ENCODE measurements at regions not wholly inside any gene's neighbourhood (a gene's known extent, or its start where the extent isn't known, plus 50 kb on each side); places are given as distances from the start of the nearest gene placed in this dataset.

DNA sequence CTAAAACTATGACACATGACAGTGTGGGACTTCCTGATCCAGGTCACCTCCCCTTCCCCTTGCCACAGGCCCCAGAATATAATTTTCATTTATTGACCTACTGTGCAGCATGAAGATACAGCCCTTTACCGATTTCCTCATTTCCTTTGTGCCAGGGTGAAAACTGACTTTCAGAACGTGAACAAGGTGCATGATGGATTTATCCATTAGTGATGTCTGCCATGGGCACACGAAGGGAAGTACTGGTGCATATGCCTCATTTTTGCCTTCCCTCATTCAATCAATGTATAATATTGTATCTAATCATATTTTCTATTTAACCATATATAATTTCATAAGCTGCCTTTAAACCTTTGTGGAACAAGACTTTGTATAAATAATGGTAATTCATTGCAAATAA lies 144.4 kb upstream of the WNT4 start:
- H3K27ac Mint-ChIP-seq, result no peak overlapping the region
- no peak for ATAC-seq (ENCODE audit: low read depth)
- no peak overlapping the region for H3K4me3 Mint-ChIP-seq
- no peaks in the 10 kb centered on the region for H3K36me3 Mint-ChIP-seq
- H3K27me3 Mint-ChIP-seq, result peaks cover 24% of the 10 kb centered on the region
- H3K4me1 Mint-ChIP-seq, result no peaks in the 10 kb centered on the region
- no peak for DNase-seq (ENCODE audit: low spot score in 2 of 2)
- H3K9me3 Mint-ChIP-seq, result peaks cover 2% of the 10 kb centered on the region

DNA sequence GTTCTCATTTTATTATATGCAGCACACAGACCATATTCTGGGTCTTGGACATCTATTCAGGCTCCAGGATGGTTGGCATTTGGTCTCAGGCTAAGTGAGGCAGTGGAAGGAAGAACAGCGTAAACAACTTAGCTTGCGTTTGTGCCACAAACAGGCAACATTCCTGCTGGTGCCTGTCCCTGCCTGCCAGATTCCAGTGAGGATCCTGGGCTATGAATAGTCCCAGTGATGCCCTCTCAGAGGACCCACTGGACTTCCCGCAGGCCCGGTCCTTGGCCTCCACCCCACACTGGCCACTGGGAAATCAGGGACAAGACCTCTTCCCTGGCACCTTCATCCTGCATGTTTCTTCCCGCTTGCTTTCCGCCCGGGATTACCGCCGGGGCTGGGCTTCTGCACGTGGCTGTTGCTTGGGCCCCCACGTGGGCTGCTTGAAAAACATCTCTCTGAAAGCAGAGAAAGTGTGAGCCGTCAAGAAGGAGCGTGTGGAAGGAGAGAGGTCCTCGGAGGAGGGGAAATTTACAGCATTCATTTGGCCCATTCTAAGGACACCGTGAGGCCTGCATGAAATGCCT lies 145.1 kb upstream of the WNT4 start:
- Mint-ChIP-seq H3K27me3 (peaks cover 20% of the 10 kb centered on the region), H3K4me3 (no peak overlapping the region), H3K27ac (no peak overlapping the region), H3K4me1 (no peaks in the 10 kb centered on the region), H3K36me3 (no peaks in the 10 kb centered on the region), H3K9me3 (peaks cover 2% of the 10 kb centered on the region)
- no peak for DNase-seq (ENCODE audit: low spot score in 2 of 2)
- no peak for ATAC-seq (ENCODE audit: low read depth)

DNA sequence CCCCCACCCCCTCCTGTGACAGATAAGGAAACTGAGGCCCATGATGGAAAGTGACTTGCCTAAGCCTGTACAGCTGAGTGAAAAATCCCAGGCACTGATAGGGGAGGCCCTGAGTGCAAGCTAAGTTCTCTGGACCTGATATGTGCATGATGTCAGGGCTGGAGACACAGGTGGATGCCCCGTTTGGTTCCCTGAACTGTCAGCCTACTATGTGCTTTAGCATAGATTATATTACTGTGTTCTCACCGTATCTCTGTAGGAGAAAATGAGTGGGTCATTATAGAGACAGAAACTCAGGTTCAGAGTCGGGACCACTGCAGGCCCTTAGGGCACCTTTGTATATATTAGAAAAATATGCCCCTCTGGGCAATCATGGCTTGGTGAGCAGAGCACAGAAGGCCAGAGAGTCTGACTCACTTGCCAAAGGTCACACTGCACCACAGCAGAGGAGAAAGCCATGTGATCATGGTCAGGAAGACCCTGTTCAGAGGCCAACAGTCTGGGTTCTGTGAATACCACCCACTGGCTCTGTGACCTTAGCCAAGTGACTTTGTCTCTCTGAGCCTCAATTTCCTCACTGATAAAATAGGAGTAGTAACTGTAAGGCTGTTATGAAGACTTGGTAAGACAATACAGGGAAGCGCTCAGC lies 145.8 kb upstream of the WNT4 start:
- H3K9me3 Mint-ChIP-seq, result peaks cover 2% of the 10 kb centered on the region
- DNase-seq (ENCODE audit: low spot score in 2 of 2) (no peak), ATAC-seq (ENCODE audit: low read depth) (no peak)
- H3K4me1 Mint-ChIP-seq, result no peaks in the 10 kb centered on the region
- H3K4me3 Mint-ChIP-seq, result no peak overlapping the region
- H3K27ac Mint-ChIP-seq, result no peak overlapping the region
- H3K27me3 Mint-ChIP-seq, result peaks cover 20% of the 10 kb centered on the region
- no peaks in the 10 kb centered on the region for H3K36me3 Mint-ChIP-seq

DNA sequence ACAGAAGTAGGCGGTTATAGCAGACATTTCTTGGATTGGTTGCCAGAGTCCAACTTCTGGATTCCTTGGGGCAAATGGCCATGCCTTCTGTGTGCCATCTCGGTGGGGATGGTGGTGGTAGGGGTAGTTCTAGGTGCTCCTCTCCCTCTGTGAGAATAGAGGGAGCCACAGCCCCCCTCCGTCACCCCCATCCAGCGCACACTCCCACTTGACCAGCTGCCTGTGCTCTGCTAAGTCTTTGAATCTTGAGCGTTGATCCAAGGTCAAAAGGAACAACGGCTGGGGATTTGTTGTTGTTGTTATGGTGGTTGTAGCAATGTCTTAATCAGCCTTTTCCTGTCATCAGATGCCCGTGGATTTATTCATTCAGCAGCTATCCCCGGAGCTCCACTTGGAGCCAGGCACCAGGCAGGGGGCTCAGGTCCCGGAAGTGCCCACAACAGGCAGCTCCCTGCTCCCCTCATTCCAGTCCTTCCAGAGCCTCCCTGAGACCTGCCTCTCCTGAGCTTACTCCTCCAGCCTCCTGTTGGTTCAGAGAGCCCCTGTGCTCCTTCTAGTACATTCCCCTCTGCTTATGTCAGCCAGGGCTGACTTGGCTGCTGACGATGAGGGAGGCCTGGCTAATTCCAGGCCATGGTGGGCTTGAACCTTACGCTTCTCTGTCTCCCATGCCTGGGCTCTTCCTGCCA lies 146.6 kb upstream of the WNT4 start:
- Mint-ChIP-seq H3K4me1 (no peaks in the 10 kb centered on the region), H3K4me3 (no peak overlapping the region), H3K36me3 (no peaks in the 10 kb centered on the region), H3K9me3 (no peaks in the 10 kb centered on the region), H3K27ac (no peak overlapping the region), H3K27me3 (peaks cover 14% of the 10 kb centered on the region)
- DNase-seq (ENCODE audit: low spot score in 2 of 2) (no peak), ATAC-seq (ENCODE audit: low read depth) (no peak)

DNA sequence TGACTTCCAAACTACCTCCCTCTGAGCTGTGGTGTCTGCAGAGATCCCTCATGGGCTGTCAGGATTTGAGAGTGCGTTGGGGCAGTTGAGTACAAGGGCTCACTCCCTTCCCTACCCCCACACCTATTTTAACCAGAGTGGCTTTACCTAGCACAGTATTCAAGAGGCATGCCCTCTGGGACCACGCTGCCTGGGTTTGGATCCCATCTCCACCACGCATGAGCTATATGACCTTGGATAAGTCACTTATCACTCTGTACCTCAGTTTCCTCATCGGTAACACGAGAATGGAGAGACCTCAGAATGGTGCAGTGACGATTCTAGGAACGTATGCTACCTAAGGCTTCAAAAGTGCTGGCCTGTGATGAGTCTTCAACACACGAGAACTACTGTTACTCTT lies 147.3 kb upstream of the WNT4 start:
- no peaks in the 10 kb centered on the region for H3K4me1 Mint-ChIP-seq
- H3K36me3 Mint-ChIP-seq, result no peaks in the 10 kb centered on the region
- no peak overlapping the region for H3K4me3 Mint-ChIP-seq
- H3K27ac Mint-ChIP-seq, result no peak overlapping the region
- DNase-seq (ENCODE audit: low spot score in 2 of 2) (no peak), ATAC-seq (ENCODE audit: low read depth) (no peak)
- H3K9me3 Mint-ChIP-seq, result no peaks in the 10 kb centered on the region
- H3K27me3 Mint-ChIP-seq, result peaks cover 12% of the 10 kb centered on the region

DNA sequence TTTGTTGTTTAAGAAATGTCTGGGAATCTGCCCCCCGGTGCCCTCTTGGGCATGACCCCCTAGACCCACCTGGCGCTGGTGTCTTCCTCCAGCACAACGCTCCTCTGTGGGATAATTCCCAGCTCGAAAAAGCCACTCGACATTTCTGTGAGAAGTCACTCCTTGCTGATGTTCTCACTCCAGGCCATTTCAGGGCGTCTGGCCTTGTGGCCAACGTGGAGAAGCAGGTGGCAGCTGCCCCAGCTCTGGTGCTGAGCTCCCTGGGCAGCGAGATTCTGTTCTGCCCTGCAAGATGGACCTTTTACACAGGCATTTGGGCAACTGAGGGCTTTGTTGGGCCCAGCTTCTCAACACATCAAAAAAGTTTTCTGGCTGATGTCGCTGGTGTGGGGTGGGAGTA lies 147.7 kb upstream of the WNT4 start:
- no peaks in the 10 kb centered on the region for H3K4me1 Mint-ChIP-seq
- peaks cover 12% of the 10 kb centered on the region for H3K27me3 Mint-ChIP-seq

DNA sequence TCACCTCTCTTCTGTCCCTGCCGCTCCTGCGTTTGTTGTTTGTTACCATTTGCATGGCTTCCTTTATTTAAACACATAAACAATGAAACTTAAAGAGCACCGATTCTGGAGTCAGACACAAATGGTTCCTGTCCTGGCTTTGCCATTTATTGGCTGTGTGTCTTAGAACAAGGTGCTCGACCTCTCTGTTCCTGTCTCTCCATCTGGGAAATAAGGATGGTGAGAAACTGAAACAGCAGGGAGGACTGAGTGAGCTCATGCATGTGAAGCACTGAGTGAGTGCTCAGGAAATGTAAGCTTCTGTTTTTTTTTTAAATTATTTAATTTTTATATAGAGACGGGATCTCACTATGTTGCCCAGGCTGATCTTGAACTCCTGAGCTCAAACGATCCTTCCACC lies 148.2 kb upstream of the WNT4 start:
- Mint-ChIP-seq H3K27ac (no peak overlapping the region), H3K36me3 (no peaks in the 10 kb centered on the region), H3K4me1 (no peaks in the 10 kb centered on the region), H3K27me3 (peaks cover 12% of the 10 kb centered on the region), H3K4me3 (no peak overlapping the region), H3K9me3 (no peaks in the 10 kb centered on the region)
- ATAC-seq (ENCODE audit: low read depth) (no peak), DNase-seq (ENCODE audit: low spot score in 2 of 2) (no peak)

More for the DNA sequence above, 147.7 kb upstream of the WNT4 start:
- Mint-ChIP-seq H3K36me3 (no peaks in the 10 kb centered on the region), H3K9me3 (no peaks in the 10 kb centered on the region), H3K27ac (no peak overlapping the region), H3K4me3 (no peak overlapping the region)
- ATAC-seq (ENCODE audit: low read depth) (no peak), DNase-seq (ENCODE audit: low spot score in 2 of 2) (no peak)

DNA sequence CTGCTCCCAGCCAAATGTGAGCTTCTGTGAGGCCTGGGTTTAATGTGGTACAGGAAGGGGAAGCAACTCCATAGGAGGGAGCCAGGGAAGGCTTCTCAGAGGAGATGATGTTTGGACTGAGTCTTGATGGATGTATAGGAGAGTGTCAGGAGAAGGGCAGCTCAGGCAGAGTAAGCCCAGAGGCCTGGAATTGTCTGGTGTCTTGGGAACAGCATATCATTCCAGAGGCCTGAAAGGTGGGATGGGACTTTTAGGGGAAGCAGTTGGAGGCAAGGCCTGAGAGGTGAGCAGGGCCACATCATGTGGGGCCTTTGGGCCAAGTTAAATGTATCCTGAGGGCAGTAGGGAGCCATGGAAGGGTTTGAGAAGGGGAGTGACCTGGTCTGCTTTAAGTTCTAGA lies 148.6 kb upstream of the WNT4 start:
- Mint-ChIP-seq H3K4me3 (no peak overlapping the region), H3K9me3 (no peaks in the 10 kb centered on the region), H3K4me1 (peaks cover under 1% of the 10 kb centered on the region), H3K27ac (no peak overlapping the region), H3K27me3 (peaks cover 13% of the 10 kb centered on the region), H3K36me3 (no peaks in the 10 kb centered on the region)
- no peak for ATAC-seq (ENCODE audit: low read depth)
- no peak for DNase-seq (ENCODE audit: low spot score in 2 of 2)

DNA sequence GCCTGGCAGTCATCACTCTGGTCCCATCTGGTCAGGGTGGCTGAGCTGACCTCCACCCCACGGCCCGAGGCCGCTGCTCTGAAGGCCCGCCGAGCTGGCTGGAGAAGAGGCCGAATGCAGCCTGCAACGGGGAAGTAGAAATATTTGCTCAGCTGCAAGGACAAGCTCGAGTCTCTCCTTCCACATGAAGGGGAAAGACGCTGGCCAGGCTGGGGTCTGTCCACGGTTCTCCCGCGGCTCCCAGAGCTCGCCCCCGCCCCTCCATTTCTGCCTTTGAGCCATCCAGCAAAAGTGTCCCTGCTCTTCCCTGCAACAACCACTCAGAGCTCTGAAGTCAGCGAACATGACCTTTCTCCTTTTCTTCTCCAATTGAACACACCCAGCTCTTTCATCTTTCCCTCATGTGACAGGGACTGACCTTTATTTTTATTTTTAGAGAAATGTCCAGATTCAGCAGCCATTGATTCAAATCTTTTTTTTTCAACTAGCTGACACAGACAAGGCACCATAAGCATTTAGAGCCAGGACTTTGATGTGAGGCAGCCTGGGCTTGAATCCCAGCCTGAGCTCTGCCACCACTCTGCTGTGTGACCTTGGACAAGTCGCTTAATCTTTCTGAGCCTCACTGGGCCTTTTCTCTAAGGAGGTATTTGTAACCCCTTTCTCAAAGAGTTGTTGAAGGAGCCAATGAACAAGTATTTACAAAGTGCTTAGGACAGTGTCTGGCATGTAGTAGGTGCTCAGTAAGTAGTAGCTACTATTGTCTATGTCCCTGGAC lies 149.3 kb upstream of the WNT4 start:
- Mint-ChIP-seq H3K4me3 (no peak overlapping the region), H3K9me3 (no peaks in the 10 kb centered on the region), H3K27ac (no peak overlapping the region), H3K27me3 (peaks cover 16% of the 10 kb centered on the region), H3K36me3 (no peaks in the 10 kb centered on the region), H3K4me1 (peaks cover 4% of the 10 kb centered on the region)
- ATAC-seq (ENCODE audit: low read depth) (no peak), DNase-seq (ENCODE audit: low spot score in 2 of 2) (no peak)

DNA sequence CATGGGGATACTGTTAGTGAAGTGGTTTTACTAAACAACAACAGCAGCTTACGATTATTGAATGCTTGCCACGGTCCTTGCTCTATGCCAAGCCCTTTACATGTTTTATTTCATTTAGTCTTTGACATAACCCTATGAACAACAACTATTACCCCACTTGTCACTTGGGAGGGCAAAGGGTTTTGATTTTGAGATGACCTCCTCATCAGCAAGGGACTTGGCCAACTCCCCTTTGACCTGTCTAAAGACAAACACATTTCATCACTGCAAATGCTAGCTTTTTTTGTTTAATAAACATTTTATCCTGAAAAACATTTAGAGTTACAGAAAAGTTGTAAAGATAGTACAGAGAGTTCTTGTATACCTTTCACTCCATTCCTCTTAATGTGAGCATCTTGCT lies 152.5 kb upstream of the WNT4 start:
- ATAC-seq (ENCODE audit: low read depth) (no peak), DNase-seq (ENCODE audit: low spot score in 2 of 2) (no peak)
- H3K4me1 Mint-ChIP-seq, result peaks cover 4% of the 10 kb centered on the region
- no peak overlapping the region for H3K27ac Mint-ChIP-seq
- H3K27me3 Mint-ChIP-seq, result peaks cover 23% of the 10 kb centered on the region
- H3K4me3 Mint-ChIP-seq, result no peak overlapping the region
- H3K9me3 Mint-ChIP-seq, result peaks cover 2% of the 10 kb centered on the region
- peaks cover under 1% of the 10 kb centered on the region for H3K36me3 Mint-ChIP-seq

DNA sequence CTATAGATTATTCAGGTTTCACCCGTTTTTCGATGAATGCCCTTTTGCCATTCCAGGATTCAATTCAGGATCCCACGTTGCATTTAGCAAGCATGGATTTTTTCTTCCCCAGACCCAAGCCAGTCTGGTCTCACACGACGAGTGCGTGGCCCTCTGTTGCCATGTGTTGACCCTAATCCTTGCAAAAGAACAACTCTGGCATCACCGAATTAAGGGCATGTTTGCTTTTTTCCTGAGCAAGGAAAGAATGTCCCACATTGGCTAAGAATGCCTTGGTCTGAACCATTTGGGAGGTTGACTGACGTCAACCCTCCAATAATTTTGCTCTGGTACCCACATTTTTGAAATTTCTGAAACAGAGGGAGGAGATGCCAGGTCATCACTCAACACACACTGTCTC lies 153.0 kb upstream of the WNT4 start:
- DNase-seq (ENCODE audit: low spot score in 2 of 2) (no peak), ATAC-seq (ENCODE audit: low read depth) (no peak)
- no peak overlapping the region for H3K27ac Mint-ChIP-seq
- peaks cover 5% of the 10 kb centered on the region for H3K9me3 Mint-ChIP-seq
- no peak overlapping the region for H3K4me3 Mint-ChIP-seq
- H3K36me3 Mint-ChIP-seq, result peaks cover 3% of the 10 kb centered on the region
- H3K4me1 Mint-ChIP-seq, result peaks cover 4% of the 10 kb centered on the region
- H3K27me3 Mint-ChIP-seq, result peaks cover 26% of the 10 kb centered on the region

DNA sequence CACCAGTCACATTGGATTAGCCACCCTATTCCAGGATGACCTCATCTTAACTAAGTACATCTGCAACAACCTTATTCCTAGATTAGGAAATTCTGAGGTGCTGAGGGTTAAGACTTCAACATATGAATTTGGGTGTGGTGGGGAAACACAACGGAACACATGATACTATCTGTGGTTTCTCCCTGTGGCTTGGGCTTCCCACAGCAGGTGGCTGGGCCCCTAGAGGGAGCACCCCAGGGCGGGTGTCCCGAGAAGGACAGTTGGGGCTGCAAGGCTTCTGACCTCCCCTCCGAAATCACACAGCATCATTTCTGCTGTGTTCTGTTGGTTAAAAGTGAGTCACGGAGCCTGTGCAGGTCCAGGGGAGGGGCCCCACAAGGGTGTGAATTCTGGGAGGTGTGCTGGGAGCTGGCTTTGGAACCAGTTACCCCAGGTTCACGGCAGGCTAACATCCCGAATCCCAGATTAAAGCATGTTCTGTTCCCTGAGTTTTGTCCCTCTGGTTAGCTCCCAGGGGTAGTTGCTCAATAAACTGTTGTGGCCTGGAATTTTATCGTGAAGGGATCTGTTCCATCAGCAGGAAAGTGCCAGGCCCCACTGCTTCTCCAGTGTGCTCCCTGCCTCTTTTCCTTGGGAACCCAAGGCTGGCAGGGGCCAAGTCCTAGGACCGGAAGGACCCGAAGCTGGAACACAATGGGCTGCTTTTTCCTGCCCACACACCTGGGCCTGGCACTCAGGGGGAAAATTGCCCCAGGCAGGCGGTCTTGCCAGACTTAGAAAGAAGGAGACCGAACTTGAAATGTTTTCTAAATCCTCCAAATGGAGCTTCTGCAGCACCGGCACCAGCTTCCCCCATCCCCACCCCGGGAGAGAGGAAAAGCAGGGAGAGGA lies 154.0 kb upstream of the WNT4 start:
- Mint-ChIP-seq H3K27me3 (peaks cover 22% of the 10 kb centered on the region), H3K4me3 (no peak overlapping the region), H3K36me3 (peaks cover 3% of the 10 kb centered on the region), H3K9me3 (peaks cover 5% of the 10 kb centered on the region), H3K27ac (no peak overlapping the region), H3K4me1 (peaks cover 4% of the 10 kb centered on the region)
- DNase-seq (ENCODE audit: low spot score in 2 of 2) (no peak), ATAC-seq (ENCODE audit: low read depth) (no peak)

DNA sequence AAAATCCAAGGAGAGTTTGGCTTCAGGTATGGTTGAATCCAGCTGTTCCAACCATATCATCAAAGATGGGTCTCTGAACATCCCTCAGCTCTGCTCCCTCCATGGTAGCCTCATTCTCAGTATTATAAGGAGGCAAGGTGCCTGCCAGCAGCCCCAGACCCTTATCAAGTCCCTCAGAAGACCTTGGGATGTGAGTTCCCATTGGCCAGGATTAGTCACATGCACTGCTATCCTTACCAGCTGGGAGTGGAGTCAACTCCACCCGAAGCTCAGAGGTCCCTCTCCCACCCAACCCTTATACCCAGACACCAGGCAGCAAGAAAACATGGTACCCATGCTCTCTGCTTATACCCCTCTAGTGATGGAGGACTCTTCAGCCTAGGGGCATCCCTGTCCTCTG lies 153.7 kb upstream of the ZBTB40 start:
- Mint-ChIP-seq H3K4me3 (no peak overlapping the region), H3K9me3 (peaks cover 5% of the 10 kb centered on the region), H3K27me3 (peaks cover 24% of the 10 kb centered on the region), H3K4me1 (peaks cover 4% of the 10 kb centered on the region), H3K27ac (no peak overlapping the region), H3K36me3 (peaks cover 3% of the 10 kb centered on the region)
- ATAC-seq (ENCODE audit: low read depth) (no peak), DNase-seq (ENCODE audit: low spot score in 2 of 2) (no peak)
